ENCODE measurements at regions not wholly inside any gene's neighbourhood (a gene's known extent, or its start where the extent isn't known, plus 50 kb on each side); places are given as distances from the start of the nearest gene placed in this dataset.

- ATAC-seq: peak; percentile 38
- H3K27ac ChIP-seq: no peak overlapping the region
These were observed 143.4 kb downstream of the NDUFA10 start for GRCh38 chr2:239881561-239882320.

GRCh38 chr2:239881031-239881471, 144.1 kb downstream of the NDUFA10 start:
- H3K27ac ChIP-seq: no peak overlapping the region
- intact Hi-C loops (cut with DNase I): loop anchor here (5.0 kb wide), 1 partner anchor 849 kb away; no protein-coding TSS in a partner anchor
- no peaks in the 10 kb centered on the region for H3K27me3 ChIP-seq
- H3K36me3 ChIP-seq (replicated peaks in 1 of 2; ENCODE audit: insufficient read depth in 1 of 2, low read depth in 2 of 2): no peaks in the 10 kb centered on the region
- ATAC-seq (no peak), DNase-seq (no peak)
- TF ChIP-seq CTCF (IDR thresholded peaks at IDR 0.05): no peak
- TF ChIP-seq POLR2A (IDR thresholded peaks at IDR 0.05): no peak
- H3K4me1 ChIP-seq: no peaks in the 10 kb centered on the region
- WGBS, 2 donors: 65 to 66% methylated on average over 10 of the region's 10 CpGs
- H3K4me3 ChIP-seq: no peak overlapping the region
- H3K9me3 ChIP-seq: peaks cover 0 to 4% (median 0%) of the 10 kb centered on the region in 3 donors

More at GRCh38 chr2:239881561-239882320, 143.4 kb downstream of the NDUFA10 start:
- WGBS, 2 donors: 54 to 57% methylated on average over 12 to 17 of the region's 17 CpGs
- TF ChIP-seq CTCF (IDR thresholded peaks at IDR 0.05): no peak
- intact Hi-C loops (cut with DNase I): loop anchor here (5.0 kb wide), 1 partner anchor 849 kb away; no protein-coding TSS in a partner anchor
- Histone ChIP-seq H3K9me3 (peaks cover 0 to 4% (median 0%) of the 10 kb centered on the region in 3 donors), H3K36me3 (replicated peaks in 1 of 2; ENCODE audit: insufficient read depth in 1 of 2, low read depth in 2 of 2) (no peaks in the 10 kb centered on the region), H3K27me3 (no peaks in the 10 kb centered on the region), H3K4me3 (no peak overlapping the region), H3K4me1 (no peaks in the 10 kb centered on the region)
- DNase-seq: no peak

GRCh38 chr2:239880396-239880795, 144.7 kb downstream of the NDUFA10 start:
- Histone ChIP-seq H3K9me3 (no peaks in the 10 kb centered on the region), H3K27ac (no peak overlapping the region), H3K27me3 (no peaks in the 10 kb centered on the region), H3K4me1 (no peaks in the 10 kb centered on the region), H3K36me3 (replicated peaks in 1 of 2; ENCODE audit: insufficient read depth in 1 of 2, low read depth in 2 of 2) (no peaks in the 10 kb centered on the region), H3K4me3 (no peak overlapping the region)
- intact Hi-C loops (cut with DNase I): loop anchor here (5.0 kb wide), 1 partner anchor 848 kb away; no protein-coding TSS in a partner anchor
- WGBS, 2 donors: 79 to 89% methylated on average over 3 of the region's 3 CpGs
- DNase-seq: no peak
- no peak for TF ChIP-seq POLR2A (IDR thresholded peaks at IDR 0.05)
- TF ChIP-seq CTCF (IDR thresholded peaks at IDR 0.05): no peak
- ATAC-seq: no peak

GRCh38 chr2:239879423-239880084, 145.6 kb downstream of the NDUFA10 start:
- Histone ChIP-seq H3K36me3 (replicated peaks in 1 of 2; ENCODE audit: insufficient read depth in 1 of 2, low read depth in 2 of 2) (no peaks in the 10 kb centered on the region), H3K27ac (no peak overlapping the region), H3K4me1 (no peaks in the 10 kb centered on the region), H3K27me3 (no peaks in the 10 kb centered on the region), H3K9me3 (no peaks in the 10 kb centered on the region), H3K4me3 (no peak overlapping the region)
- intact Hi-C loops (cut with DNase I): loop anchor here (5.0 kb wide), 1 partner anchor 847 kb away; no protein-coding TSS in a partner anchor
- TF ChIP-seq POLR2A (IDR thresholded peaks at IDR 0.05): no peak
- TF ChIP-seq CTCF (IDR thresholded peaks at IDR 0.05): no peak
- ATAC-seq: no peak
- no peak for DNase-seq
- WGBS, 2 donors: 75 to 77% methylated on average over 11 of the region's 11 CpGs
